K562 (cell line): ENCODE measurements at regions not wholly inside any gene's neighbourhood (a gene's known extent, or its start where the extent isn't known, plus 50 kb on each side); places are given as distances from the start of the nearest gene placed in this dataset.

Source experiments
- BHLHE40 ChIP-seq: IDR thresholded peaks from 2 replicates; pipeline ENCODE4 v1.6.1; 2011; ENCODE audit warnings: low read length, improper control_type of control experiment
- EP300 ChIP-seq: IDR thresholded peaks from 2 replicates; pipeline ENCODE4 v1.6.1; 2012; ENCODE audit warnings: low read length, improper control_type of control experiment
- JUNB ChIP-seq: fragments of 450-650 bp; formaldehyde crosslinking; conservative IDR thresholded peaks from 2 replicates; pipeline ENCODE4 v1.4.0; 2020; ENCODE audit warnings: mild to moderate bottlenecking
- POLR2A ChIP-seq: fragments of 450-650 bp; conservative IDR thresholded peaks from 2 replicates; pipeline ENCODE4 v1.6.1; 2016
- SP2 ChIP-seq: IDR thresholded peaks from 2 replicates; pipeline ENCODE4 v1.6.1; 2011; ENCODE audit warnings: mild to moderate bottlenecking, low read depth, low read length, moderate library complexity; ENCODE audit not compliant: poor library complexity, severe bottlenecking; ENCODE audit errors: extremely low read depth
- TAF7 ChIP-seq: fragments of 450-650 bp; IDR thresholded peaks from 2 replicates; pipeline ENCODE4 v1.6.1; 2016; ENCODE audit warnings: missing genetic modification characterization, missing compliant biosample characterization
- TBL1XR1 ChIP-seq, 2 experiments: IDR thresholded peaks; 2 replicates each; pipeline ENCODE4 v1.6.1; 2012; ENCODE audit warnings: improper control_type of control experiment in 2 of 2, low read length in 2 of 2, mild to moderate bottlenecking in 1 of 2
- TGIF2 ChIP-seq: sonication (generic); formaldehyde crosslinking; IDR thresholded peaks from 2 replicates; pipeline ENCODE4 v1.8.1; 2022; ENCODE audit warnings: mild to moderate bottlenecking, missing genetic modification reagents, moderate library complexity
- ZNF146 ChIP-seq: IDR thresholded peaks from one replicate; pipeline ENCODE4 v1.6.1; 2018; ENCODE audit warnings: missing compliant biosample characterization; ENCODE audit not compliant: unreplicated experiment
- TF ChIP-seq, protein P1 (sequence below): fragments of 450-650 bp; conservative IDR thresholded peaks from 2 replicates; pipeline ENCODE4 v1.6.1; 2016; ENCODE audit warnings: missing genetic modification characterization, low read depth, mild to moderate bottlenecking, missing compliant biosample characterization, moderate library complexity
- TF ChIP-seq, protein P2 (sequence below): conservative IDR thresholded peaks from 2 replicates; pipeline ENCODE4 v1.6.1; 2011; ENCODE audit warnings: low read depth, mild to moderate bottlenecking, low read length; ENCODE audit not compliant: control insufficient read depth
- TF ChIP-seq, protein P3 (sequence below), 3 experiments: IDR thresholded peaks in 2 of 3; conservative IDR thresholded peaks in 1 of 3; 2 replicates each; pipeline ENCODE4 v1.5.1; 2011 to 2012; ENCODE audit warnings: low read length in 3 of 3, mild to moderate bottlenecking in 3 of 3, control low read depth in 2 of 3, improper control_type of control experiment in 1 of 3, inconsistent platforms in 1 of 3, low read depth in 1 of 3, mixed read lengths in 1 of 3, moderate library complexity in 1 of 3; ENCODE audit not compliant: insufficient read depth in 2 of 3

DNA sequence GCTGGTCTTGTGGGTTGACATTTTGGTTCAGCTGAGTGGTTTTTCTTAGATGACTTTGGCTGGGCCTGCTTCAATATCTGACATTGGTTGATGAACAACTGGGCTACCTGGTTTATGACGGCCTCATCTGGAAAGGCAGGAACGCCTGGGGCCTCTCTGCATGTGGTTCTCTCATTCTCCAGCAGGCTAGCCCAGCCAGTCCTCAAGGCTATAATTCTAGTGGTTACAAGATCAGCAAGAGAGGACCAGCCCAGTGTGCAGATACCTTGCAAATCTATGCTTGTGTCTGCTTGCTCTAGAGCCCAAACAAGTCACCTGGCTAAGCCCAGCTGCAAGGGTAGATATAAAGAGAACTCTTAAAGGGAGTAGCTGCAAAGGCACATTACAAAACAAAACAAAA lies 214.2 kb upstream of the PUDP start:
- TF ChIP-seq, protein P1, sequence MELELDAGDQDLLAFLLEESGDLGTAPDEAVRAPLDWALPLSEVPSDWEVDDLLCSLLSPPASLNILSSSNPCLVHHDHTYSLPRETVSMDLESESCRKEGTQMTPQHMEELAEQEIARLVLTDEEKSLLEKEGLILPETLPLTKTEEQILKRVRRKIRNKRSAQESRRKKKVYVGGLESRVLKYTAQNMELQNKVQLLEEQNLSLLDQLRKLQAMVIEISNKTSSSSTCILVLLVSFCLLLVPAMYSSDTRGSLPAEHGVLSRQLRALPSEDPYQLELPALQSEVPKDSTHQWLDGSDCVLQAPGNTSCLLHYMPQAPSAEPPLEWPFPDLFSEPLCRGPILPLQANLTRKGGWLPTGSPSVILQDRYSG (tag), result no peak
- TF ChIP-seq TGIF2 (no peak), EP300 (no peak), JUNB (CRISPR knock-in tag) (no peak), ZNF146 (CRISPR knock-in tag) (no peak), POLR2A (no peak), SP2 (no peak), TAF7 (tag) (no peak), TBL1XR1 (IDR thresholded peaks at IDR 0.05; ENCODE audit: low read length in 2 of 2) (no peak), BHLHE40 (no peak)
- TF ChIP-seq, protein P2, sequence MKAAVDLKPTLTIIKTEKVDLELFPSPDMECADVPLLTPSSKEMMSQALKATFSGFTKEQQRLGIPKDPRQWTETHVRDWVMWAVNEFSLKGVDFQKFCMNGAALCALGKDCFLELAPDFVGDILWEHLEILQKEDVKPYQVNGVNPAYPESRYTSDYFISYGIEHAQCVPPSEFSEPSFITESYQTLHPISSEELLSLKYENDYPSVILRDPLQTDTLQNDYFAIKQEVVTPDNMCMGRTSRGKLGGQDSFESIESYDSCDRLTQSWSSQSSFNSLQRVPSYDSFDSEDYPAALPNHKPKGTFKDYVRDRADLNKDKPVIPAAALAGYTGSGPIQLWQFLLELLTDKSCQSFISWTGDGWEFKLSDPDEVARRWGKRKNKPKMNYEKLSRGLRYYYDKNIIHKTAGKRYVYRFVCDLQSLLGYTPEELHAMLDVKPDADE, result no peak
- TF ChIP-seq, protein P3, sequence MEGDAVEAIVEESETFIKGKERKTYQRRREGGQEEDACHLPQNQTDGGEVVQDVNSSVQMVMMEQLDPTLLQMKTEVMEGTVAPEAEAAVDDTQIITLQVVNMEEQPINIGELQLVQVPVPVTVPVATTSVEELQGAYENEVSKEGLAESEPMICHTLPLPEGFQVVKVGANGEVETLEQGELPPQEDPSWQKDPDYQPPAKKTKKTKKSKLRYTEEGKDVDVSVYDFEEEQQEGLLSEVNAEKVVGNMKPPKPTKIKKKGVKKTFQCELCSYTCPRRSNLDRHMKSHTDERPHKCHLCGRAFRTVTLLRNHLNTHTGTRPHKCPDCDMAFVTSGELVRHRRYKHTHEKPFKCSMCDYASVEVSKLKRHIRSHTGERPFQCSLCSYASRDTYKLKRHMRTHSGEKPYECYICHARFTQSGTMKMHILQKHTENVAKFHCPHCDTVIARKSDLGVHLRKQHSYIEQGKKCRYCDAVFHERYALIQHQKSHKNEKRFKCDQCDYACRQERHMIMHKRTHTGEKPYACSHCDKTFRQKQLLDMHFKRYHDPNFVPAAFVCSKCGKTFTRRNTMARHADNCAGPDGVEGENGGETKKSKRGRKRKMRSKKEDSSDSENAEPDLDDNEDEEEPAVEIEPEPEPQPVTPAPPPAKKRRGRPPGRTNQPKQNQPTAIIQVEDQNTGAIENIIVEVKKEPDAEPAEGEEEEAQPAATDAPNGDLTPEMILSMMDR (IDR thresholded peaks at IDR 0.05 in 2 of 3, conservative IDR thresholded peaks at IDR 0.05 in 1 of 3; ENCODE audit: insufficient read depth in 2 of 3, low read depth in 1 of 3, low read length in 3 of 3), result no peak
